HG03159 (cell line): ENCODE measurements at regions not wholly inside any gene's neighbourhood (a gene's known extent, or its start where the extent isn't known, plus 50 kb on each side); places are given as distances from the start of the nearest gene placed in this dataset.

Source experiments
- ATAC-seq: cut with Tn5 transposase; IDR thresholded peaks from one replicate; pipeline ENCODE4 v1.9.1; 2021; ENCODE audit warnings: mild to moderate bottlenecking, moderate library complexity; ENCODE audit not compliant: unreplicated experiment

DNA sequence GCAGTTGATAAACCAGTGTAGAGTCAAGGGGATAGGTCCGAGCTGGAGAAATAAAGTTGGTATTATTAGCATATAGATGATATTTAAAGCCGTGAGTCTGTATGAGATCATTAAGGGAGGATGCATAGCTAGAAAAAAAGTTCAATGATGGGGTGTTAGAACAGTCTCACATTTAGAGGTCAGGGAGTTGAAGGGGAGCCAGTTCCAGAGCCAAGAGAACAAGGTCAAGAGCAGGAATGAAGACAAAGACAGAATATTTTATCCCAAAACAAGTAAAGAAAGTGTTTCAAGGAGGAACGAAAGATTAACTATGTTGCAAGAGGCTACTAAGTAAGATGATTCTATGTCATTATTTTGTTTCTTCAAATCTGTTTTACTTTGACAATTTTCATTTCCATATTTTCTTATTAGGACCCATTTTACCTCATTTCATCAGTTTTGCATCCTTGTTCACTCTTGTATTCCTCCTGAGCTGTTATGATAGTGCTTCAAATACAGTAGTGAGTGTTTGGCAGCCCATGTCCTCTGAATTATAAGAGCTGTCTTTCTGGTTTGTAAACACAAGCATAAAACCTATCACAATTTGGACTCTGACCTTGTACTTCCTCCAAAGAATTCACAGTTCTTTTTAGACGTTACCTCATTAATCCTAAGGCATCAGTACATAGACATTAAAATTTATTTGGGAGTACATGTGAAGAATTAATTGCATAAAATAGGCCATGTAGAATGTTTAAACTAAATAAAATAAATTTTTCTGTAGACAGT is 695.7 kb upstream of the NECTIN3 start:
- ATAC-seq, result no peak

DNA sequence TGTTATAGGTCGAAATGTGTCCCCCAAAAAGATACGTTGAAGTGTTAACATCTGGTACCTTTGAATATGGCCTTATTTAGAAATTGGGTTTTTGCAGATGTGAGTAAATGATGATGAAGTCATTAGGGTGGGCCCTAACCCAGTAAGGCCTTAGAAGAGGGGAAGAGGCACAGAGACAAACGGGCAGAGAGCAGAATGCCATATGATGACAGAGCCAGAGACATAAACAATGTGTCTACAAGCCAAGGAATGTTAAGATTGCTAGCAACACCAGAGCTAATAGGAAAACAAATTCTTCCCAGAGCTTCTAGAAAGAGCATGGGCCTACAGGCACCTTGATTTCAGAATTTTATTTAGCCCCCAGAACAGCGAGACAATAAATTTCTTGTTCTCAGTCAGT is 693.1 kb upstream of the NECTIN3 start:
- ATAC-seq, result no peak

DNA sequence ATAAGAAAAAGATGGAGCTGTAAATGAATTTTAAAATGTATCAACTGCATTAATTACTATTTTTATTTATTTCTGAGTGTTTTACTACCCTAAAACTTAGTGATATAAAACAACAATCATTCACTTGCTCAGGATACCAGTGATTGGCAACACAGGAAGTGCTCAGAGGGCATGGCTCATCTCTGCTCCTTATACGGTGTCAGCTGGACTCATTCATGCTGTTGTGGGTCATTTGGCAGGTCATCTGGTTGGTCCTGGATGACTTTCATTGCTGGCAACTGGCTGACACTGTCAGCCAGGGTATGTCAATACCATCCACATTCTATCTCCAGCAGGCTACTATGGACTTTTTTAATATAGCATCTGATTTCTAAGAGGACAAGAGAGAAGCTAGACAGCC is 689.6 kb upstream of the NECTIN3 start:
- no peak for ATAC-seq

- ATAC-seq, result no peak
Measured at GRCh38 chr3:110383356-110383755, 688.3 kb upstream of the NECTIN3 start.

- ATAC-seq, result no peak
Measured at GRCh38 chr3:110384601-110385000, 687.0 kb upstream of the NECTIN3 start.

DNA sequence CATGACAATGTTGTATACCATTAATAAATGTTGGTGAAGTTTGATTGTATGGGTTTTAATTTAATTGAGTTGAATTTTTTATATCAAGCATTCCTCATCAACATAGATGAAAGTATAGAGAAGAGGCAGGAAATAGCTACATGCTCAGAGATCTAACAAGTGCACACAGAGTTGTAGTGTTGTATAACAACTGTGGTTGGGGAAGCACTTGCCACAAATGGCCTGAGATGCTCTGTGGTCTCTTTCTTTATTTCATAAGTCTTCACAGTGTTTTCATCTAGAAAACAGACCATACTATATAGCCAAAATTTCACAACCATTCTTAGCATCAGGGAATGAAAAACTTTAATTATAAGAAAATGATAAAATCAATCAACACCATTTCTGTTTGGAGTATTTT is 682.6 kb upstream of the NECTIN3 start:
- ATAC-seq, result no peak

DNA sequence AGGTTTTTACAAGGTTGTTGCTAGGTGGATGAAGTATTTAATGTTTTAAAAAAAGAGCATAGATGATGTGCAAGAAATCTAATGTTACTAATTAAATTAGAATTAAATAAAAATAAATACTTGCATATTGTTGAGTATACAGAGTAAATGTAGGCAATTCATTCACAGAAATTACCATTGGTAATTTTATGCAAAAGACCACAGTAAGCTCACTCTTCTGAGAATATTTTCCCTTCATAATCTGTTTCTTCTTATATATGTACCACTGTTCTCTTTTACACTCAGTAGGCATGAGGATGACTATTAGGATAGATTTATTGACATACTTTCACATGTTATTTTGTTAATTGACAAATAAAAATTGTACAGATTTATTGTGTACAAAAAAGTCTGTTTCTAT is 681.2 kb upstream of the NECTIN3 start:
- ATAC-seq, result no peak

DNA sequence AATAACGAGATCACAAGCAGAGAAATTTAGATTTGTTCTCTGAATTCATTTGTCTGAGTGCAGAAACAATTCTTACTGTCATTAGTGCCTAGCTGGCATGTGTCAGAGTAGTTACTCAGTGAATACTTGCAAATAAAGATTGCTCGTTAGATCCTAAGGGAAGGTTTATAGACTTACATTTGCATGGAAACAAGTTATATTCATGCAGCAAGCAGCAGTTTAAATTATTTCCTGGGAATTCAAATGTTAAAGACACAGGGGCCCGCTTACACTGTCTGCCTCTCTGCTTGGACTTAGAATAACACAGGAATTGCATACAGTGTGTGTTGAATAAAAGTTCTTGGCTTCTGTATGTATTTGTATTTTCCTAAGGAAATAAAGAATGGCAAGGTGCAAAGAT is 680.6 kb upstream of the NECTIN3 start:
- no peak for ATAC-seq

GRCh38 chr3:110391640-110392395 is 679.8 kb upstream of the NECTIN3 start:
- no peak for ATAC-seq

DNA sequence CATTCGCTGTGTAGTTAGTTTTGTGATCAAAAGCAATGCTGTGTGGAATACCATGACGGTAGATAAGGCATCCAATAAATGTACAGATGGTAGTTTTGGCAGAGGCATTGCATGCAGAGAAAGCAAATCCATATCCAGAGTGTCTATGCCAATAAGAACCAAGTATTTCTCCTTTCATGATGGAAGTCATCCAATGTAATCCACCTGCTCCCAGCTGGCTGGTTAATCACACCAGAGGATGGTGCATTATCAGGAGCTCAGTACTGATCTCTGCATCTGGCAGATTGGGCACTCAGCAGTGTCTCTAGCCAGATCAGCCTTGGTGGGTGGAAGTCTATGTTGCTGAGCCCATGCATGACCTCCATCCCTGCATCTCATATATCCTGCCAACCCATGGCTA is 677.7 kb upstream of the NECTIN3 start:
- ATAC-seq, result no peak

- ATAC-seq, result no peak
Measured at GRCh38 chr3:110397115-110397514, 674.5 kb upstream of the NECTIN3 start.

DNA sequence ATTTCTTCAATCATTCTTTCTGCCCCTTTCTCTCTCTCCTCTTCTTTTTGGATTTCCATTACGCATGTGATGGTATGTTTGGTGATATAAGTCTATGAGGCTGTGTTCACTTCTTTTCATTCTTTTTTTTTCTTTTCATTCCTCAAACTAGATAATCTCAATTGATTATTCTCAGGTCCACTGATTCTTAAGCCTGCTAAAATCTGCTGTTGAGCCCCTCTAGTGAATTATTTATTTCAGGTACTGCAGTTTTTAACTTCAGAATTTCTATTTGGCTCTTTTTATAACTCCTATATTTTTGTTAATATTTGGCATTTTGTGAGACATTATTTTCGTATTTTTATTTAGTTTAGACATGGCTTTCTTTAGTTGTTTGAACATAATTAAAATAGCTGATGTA is 671.3 kb upstream of the NECTIN3 start:
- ATAC-seq, result no peak

DNA sequence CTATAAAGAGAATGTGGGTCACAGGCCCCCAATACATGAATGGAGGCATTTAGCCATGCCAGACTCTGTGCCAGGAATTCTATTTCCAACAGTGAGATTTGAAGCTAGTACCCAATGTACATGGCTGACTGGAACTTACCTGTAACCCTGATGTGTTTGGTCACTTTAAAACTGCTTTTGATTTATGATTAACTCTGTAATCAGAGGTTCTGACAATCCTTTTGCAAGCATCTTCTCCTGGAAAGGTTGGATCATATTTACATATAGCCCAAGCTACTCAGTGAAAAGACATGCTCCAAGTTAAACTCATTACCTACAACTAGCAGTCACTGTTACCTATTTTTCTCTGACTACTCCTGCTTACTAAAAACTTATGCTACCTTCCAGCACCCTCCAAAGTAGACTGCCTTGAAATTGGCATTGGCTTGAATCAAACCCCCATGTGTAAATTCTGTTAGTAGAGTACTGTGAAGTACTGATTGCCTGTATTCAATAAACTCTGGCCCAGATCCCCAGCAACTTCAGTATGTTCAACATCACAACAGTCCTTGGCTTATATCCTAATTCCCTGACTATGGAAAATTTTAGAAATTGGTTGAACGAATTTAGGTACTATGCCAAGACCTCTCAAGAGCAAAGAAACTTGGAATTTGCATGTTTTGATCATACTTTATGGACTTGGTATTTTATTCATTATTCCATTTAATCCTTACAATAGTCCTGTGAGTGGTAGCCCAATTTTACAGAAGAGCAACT is 665.6 kb upstream of the NECTIN3 start:
- no peak for ATAC-seq

- no peak for ATAC-seq
Measured at GRCh38 chr3:110413266-110413665, 658.4 kb upstream of the NECTIN3 start.

GRCh38 chr3:110413807-110414748 is 657.5 kb upstream of the NECTIN3 start:
- ATAC-seq, result no peak

DNA sequence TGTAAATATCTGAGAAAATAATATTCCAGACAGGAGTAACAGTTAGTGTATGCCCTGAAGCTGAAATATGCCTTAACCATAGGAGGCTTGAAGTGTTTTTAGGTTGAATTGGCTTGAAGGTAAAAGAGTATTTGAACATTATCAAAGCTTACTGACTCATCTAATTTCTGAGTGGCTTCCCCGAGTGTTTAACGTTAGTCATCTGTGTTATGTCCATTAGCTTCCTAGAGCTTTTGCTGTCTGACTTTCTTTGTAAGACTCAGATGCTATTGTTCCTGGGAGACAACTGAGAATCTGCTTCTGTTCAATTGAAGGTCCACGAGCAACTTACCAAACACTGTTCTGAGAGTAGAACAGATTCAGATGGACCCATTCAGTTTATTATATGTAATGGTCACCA is 656.8 kb upstream of the NECTIN3 start:
- no peak for ATAC-seq

DNA sequence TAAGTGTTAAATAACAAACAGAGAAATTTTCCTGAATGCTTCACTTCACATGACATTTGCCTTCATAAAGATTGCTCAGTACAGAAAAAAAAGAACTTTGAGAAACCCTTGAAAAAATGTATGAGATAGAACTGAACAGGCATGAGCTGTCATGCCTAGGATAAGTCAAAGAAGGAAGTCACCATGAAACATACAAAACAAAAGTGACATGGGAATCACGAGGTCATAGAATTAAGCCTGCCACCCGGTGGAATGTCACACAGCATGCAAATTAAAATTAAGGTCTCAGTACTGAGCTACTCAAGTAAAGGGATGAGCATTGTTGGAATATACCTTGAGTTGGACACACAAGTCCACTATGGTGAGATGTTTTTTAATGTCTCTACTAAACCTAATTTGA is 652.5 kb upstream of the NECTIN3 start:
- ATAC-seq, result no peak

DNA sequence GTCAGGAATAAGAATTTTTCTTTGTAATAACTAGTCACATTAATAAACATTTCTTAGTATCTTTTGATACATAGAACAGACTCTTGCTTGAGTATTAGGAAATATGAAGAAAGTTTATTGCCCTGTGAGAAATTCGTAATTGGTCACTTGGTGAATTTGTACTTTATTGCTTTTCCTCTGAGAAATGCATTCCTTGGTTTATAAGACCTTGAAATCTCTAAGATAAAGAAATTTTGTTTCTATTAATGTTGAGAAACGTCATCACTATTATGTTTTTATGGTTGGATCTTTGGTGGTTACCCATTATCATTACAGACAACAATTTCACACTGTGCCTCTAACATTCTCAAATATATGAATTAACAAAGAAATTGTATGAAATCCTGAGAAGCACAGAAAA is 652.0 kb upstream of the NECTIN3 start:
- ATAC-seq, result no peak

DNA sequence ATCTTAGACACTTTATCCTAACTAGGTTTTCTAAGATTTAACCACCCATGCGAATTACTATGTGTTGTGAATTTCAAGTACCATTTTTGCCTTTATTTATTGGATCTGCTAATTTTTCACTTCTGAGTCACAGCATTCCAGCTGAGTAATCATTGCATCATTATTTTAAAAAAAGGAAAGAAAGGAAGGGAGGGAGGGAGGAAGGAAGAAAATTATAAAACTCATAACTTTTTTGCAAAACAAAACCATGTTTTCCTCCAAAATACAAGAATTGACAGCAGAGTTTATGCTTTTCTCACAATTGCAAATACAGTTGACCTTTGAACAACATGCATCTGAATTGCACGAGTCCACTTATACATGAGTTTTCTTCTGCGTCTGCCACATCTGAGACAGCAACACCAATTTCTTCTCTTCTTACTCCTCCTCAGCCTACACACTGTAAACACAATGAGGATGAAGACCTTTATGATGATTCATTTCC is 651.4 kb upstream of the NECTIN3 start:
- no peak for ATAC-seq

- ATAC-seq, result no peak
Measured at GRCh38 chr3:110423276-110423675, 648.3 kb upstream of the NECTIN3 start.

GRCh38 chr3:110430146-110430545 is 641.5 kb upstream of the NECTIN3 start:
- no peak for ATAC-seq
